H1 (cell line): ENCODE measurements at regions not wholly inside any gene's neighbourhood (a gene's known extent, or its start where the extent isn't known, plus 50 kb on each side); places are given as distances from the start of the nearest gene placed in this dataset.

ENCODE experiments used
- CTCF ChIA-PET: fragments of 300-600 bp; sonication (Branson Sonifier 250); formaldehyde crosslinking; loops from one replicate; lab custom pipeline; 2021; ENCODE audit not compliant: partially characterized antibody; lab: Charles Lee
- POLR2A ChIA-PET: fragments of 300-600 bp; sonication (Branson Sonifier 250); formaldehyde crosslinking; loops from one replicate; lab custom pipeline; 2021; ENCODE audit warnings: inconsistent platforms; ENCODE audit not compliant: partially characterized antibody; lab: Charles Lee
- DNase-seq, 2 experiments: peaks; one replicate each; pipeline versions ENCODE4 v3.0.0 to v3.0.0-alpha.2; 2010 to 2022; ENCODE audit warnings: low spot score in 2 of 2, low read depth in 1 of 2, mixed read lengths in 1 of 2
- FAIRE-seq: peaks from 2 replicates; lab custom pipeline; 2011; peaks lifted over from hg19 to GRCh38; lab: Jason Lieb, UNC
- H2AFZ ChIP-seq: 2 replicates; pipeline ENCODE4 v1.8.1; 2012; ENCODE audit warnings: low read length, inconsistent platforms
- H2AK5ac ChIP-seq: 2 replicates; pipeline ENCODE4 v1.6.1; 2013; ENCODE audit warnings: low read depth, low read length
- H2BK120ac ChIP-seq: replicated peaks from 2 replicates; pipeline ENCODE3; 2013; ENCODE audit warnings: low read depth, low read length, inconsistent platforms
- H2BK12ac ChIP-seq: 2 replicates; pipeline ENCODE4 v1.6.1; 2013; ENCODE audit warnings: low read depth, low read length
- H2BK15ac ChIP-seq: 2 replicates; pipeline ENCODE4 v1.6.1; 2013; ENCODE audit warnings: low read length
- H2BK20ac ChIP-seq: 2 replicates; pipeline ENCODE4 v1.6.1; 2013; ENCODE audit warnings: low read length
- H2BK5ac ChIP-seq: 2 replicates; pipeline ENCODE4 v1.6.1; 2013; ENCODE audit warnings: low read depth, low read length
- H3K14ac ChIP-seq: 2 replicates; pipeline ENCODE4 v1.6.1; 2013; ENCODE audit warnings: inconsistent platforms; ENCODE audit not compliant: insufficient read length
- H3K18ac ChIP-seq: 2 replicates; pipeline ENCODE4 v1.6.1; 2013; ENCODE audit warnings: low read length; ENCODE audit errors: extremely low read depth
- H3K23ac ChIP-seq: 2 replicates; pipeline ENCODE4 v1.6.1; 2013; ENCODE audit warnings: inconsistent platforms; ENCODE audit not compliant: insufficient read length
- H3K23me2 ChIP-seq: 2 replicates; pipeline ENCODE4 v1.6.1; 2013; ENCODE audit warnings: low read depth, low read length
- H3K27ac ChIP-seq: 2 replicates; pipeline ENCODE4 v1.6.1; 2011; ENCODE audit warnings: low read depth, low read length, inconsistent platforms
- H3K27me3 ChIP-seq, 4 experiments: replicated peaks in 1 of 4; 1 replicate in 1 of 4; 2 replicates in 3 of 4; pipeline versions ENCODE4 v1.6.1 to v1.8.1; 2011 to 2013; ENCODE audit warnings: low read length in 3 of 4, mild to moderate bottlenecking in 3 of 4, inconsistent platforms in 2 of 4, mixed read lengths in 2 of 4, moderate library complexity in 1 of 4; ENCODE audit not compliant: control insufficient read depth in 3 of 4, insufficient read depth in 3 of 4; ENCODE audit errors: extremely low read depth in 1 of 4
- H3K36me3 ChIP-seq, 4 experiments: 2 replicates each; pipeline versions ENCODE4 v1.6.1 to v1.8.1; 2011 to 2013; ENCODE audit warnings: mild to moderate bottlenecking in 4 of 4, low read length in 3 of 4, moderate library complexity in 2 of 4, control low read depth in 1 of 4, inconsistent platforms in 1 of 4; ENCODE audit not compliant: insufficient read depth in 4 of 4, control insufficient read depth in 2 of 4
- H3K4ac ChIP-seq: replicated peaks from 2 replicates; pipeline ENCODE3; 2013; ENCODE audit warnings: low read length, low read depth, mixed read lengths, inconsistent platforms; ENCODE audit not compliant: insufficient read length
- H3K4me1 ChIP-seq, 4 experiments: replicated peaks in 1 of 4; 1 replicate in 1 of 4; 2 replicates in 3 of 4; pipeline versions ENCODE4 v1.6.1 to v1.8.1; 2011 to 2013; ENCODE audit warnings: low read length in 3 of 4, inconsistent platforms in 2 of 4, mixed read lengths in 1 of 4; ENCODE audit not compliant: insufficient read depth in 4 of 4, control insufficient read depth in 3 of 4
- H3K4me2 ChIP-seq, 2 experiments: 2 replicates each; pipeline versions ENCODE4 v1.6.1 to v1.8.1; 2011 to 2013; ENCODE audit warnings: low read depth in 2 of 2, low read length in 2 of 2, control low read depth in 1 of 2, inconsistent platforms in 1 of 2, mild to moderate bottlenecking in 1 of 2; ENCODE audit not compliant: insufficient read depth in 1 of 2
- H3K4me3 ChIP-seq, 4 experiments: fragments of 200-600, 300-600 bp in 1 of 4; sonication (generic), shearing (Covaris generic), sonication (Bioruptor Twin) in 1 of 4; 2 replicates each; pipeline versions ENCODE4 v1.5.1 to v1.8.1; 2011 to 2016; ENCODE audit warnings: low read length in 4 of 4, low read depth in 3 of 4, control low read depth in 2 of 4, inconsistent platforms in 2 of 4, mild to moderate bottlenecking in 2 of 4, mixed read lengths in 1 of 4, moderate library complexity in 1 of 4; ENCODE audit not compliant: insufficient read depth in 2 of 4; ENCODE audit errors: extremely low read depth in 1 of 4
- H3K56ac ChIP-seq: replicated peaks from 2 replicates; pipeline ENCODE3; 2013; ENCODE audit warnings: low read depth, mild to moderate bottlenecking, mixed read lengths, low read length, inconsistent platforms; ENCODE audit not compliant: insufficient read length
- H3K79me1 ChIP-seq: 2 replicates; pipeline ENCODE4 v1.6.1; 2013; ENCODE audit warnings: low read depth, low read length, control low read depth
- H3K79me2 ChIP-seq, 2 experiments: 2 replicates each; pipeline versions ENCODE4 v1.6.1 to v1.8.1; 2012 to 2013; ENCODE audit warnings: low read length in 2 of 2, mild to moderate bottlenecking in 2 of 2, inconsistent platforms in 1 of 2; ENCODE audit not compliant: insufficient read depth in 2 of 2, control insufficient read depth in 1 of 2
- H3K9ac ChIP-seq, 4 experiments: replicated peaks in 1 of 4; 1 replicate in 1 of 4; 2 replicates in 3 of 4; pipeline versions ENCODE4 v1.6.1 to v1.8.1; 2011 to 2013; ENCODE audit warnings: low read depth in 3 of 4, low read length in 3 of 4, control low read depth in 2 of 4, mild to moderate bottlenecking in 2 of 4, moderate library complexity in 2 of 4, inconsistent platforms in 1 of 4; ENCODE audit errors: extremely low read depth in 1 of 4
- H3K9me3 ChIP-seq, 2 experiments: 2 replicates each; pipeline versions ENCODE4 v1.6.1 to v1.8.1; 2012 to 2013; ENCODE audit warnings: mild to moderate bottlenecking in 2 of 2, moderate library complexity in 2 of 2, control low read depth in 1 of 2, inconsistent platforms in 1 of 2, low read depth in 1 of 2, low read length in 1 of 2, mixed read lengths in 1 of 2; ENCODE audit not compliant: insufficient read depth in 2 of 2
- H4K20me1 ChIP-seq, 2 experiments: replicated peaks in 1 of 2; 2 replicates each; pipeline versions ENCODE3 to v1.8.1; 2011 to 2013; ENCODE audit warnings: inconsistent platforms in 2 of 2, low read length in 2 of 2, mild to moderate bottlenecking in 1 of 2; ENCODE audit not compliant: insufficient read depth in 2 of 2, control insufficient read depth in 1 of 2
- H4K5ac ChIP-seq: 2 replicates; pipeline ENCODE4 v1.6.1; 2013; ENCODE audit warnings: low read length, low read depth, mixed read lengths, inconsistent platforms; ENCODE audit not compliant: insufficient read length
- H4K8ac ChIP-seq: 2 replicates; pipeline ENCODE4 v1.8.0; 2013; ENCODE audit warnings: mild to moderate bottlenecking, moderate library complexity, low read length, inconsistent platforms; ENCODE audit not compliant: insufficient read depth; ENCODE audit errors: extremely low read depth
- H4K91ac ChIP-seq: replicated peaks from 2 replicates; pipeline ENCODE3; 2013; ENCODE audit warnings: low read length, mixed read lengths, inconsistent platforms; ENCODE audit not compliant: insufficient read length
- ATF2 ChIP-seq: IDR thresholded peaks from 2 replicates; pipeline ENCODE4 v1.6.1; 2012; ENCODE audit warnings: low read length, inconsistent platforms
- CHD1 ChIP-seq: IDR thresholded peaks from 2 replicates; pipeline ENCODE4 v1.6.1; 2012; ENCODE audit warnings: low read depth, low read length, improper control_type of control experiment
- CHD2 ChIP-seq: IDR thresholded peaks from 2 replicates; pipeline ENCODE4 v1.6.1; 2012; ENCODE audit warnings: low read length, improper control_type of control experiment
- GABPA ChIP-seq: IDR thresholded peaks from 2 replicates; pipeline ENCODE4 v1.6.1; 2011; ENCODE audit warnings: mild to moderate bottlenecking, low read length, moderate library complexity, borderline replicate concordance; ENCODE audit not compliant: insufficient read depth
- HDAC6 ChIP-seq: IDR thresholded peaks from one replicate; pipeline ENCODE4 v1.7.1; 2012; ENCODE audit warnings: low read depth, mild to moderate bottlenecking, inconsistent platforms, low read length, moderate library complexity
- JUND ChIP-seq: IDR thresholded peaks from 2 replicates; pipeline ENCODE4 v1.6.1; 2011; ENCODE audit warnings: mild to moderate bottlenecking, improper control_type of control experiment, low read length
- KDM1A ChIP-seq: fragments of 200-600, 300-600 bp; sonication (generic); IDR thresholded peaks from 2 replicates; pipeline ENCODE4 v1.7.1; 2016; ENCODE audit warnings: mild to moderate bottlenecking, low read length, borderline replicate concordance
- POU5F1 ChIP-seq: IDR thresholded peaks from 2 replicates; pipeline ENCODE4 v1.6.1; 2011; ENCODE audit warnings: low read depth, mild to moderate bottlenecking, low read length, moderate library complexity
- RAD21 ChIP-seq, 2 experiments: IDR thresholded peaks in 1 of 2; conservative IDR thresholded peaks in 1 of 2; 2 replicates each; pipeline ENCODE4 v1.6.1; 2011; ENCODE audit warnings: low read depth in 2 of 2, low read length in 2 of 2, improper control_type of control experiment in 1 of 2, inconsistent platforms in 1 of 2, mild to moderate bottlenecking in 1 of 2, moderate library complexity in 1 of 2
- RNF2 ChIP-seq: fragments of 200-900, 300-1000 bp; sonication (generic); IDR thresholded peaks from 2 replicates; pipeline ENCODE4 v1.7.1; 2016; ENCODE audit warnings: borderline replicate concordance, low read depth, mild to moderate bottlenecking, antibody characterized with exemption, low read length; ENCODE audit not compliant: poor library complexity, severe bottlenecking; ENCODE audit errors: missing control alignments
- SUZ12 ChIP-seq: fragments of 200-600 bp; sonication (generic); IDR thresholded peaks from 2 replicates; pipeline ENCODE4 v1.6.1; 2012; ENCODE audit warnings: mild to moderate bottlenecking, inconsistent platforms, low read length, moderate library complexity, mixed read lengths
- WGBS, 2 experiments: shearing (Covaris generic) in 1 of 2; methylation state at CpG; one replicate each; pipeline versions ENCODE4 v1.1.6 to v1.1.7; 2013 to 2015; ENCODE audit warnings: low lambda C conversion rate in 2 of 2, mixed read lengths in 2 of 2, inconsistent platforms in 1 of 2, low coverage in 1 of 2, missing lambda C conversion rate in 1 of 2; ENCODE audit not compliant: insufficient replicate concordance in 2 of 2, insufficient coverage in 1 of 2, insufficient read length in 1 of 2; ENCODE audit errors: extremely low coverage in 1 of 2, missing lambda C conversion rate in 1 of 2; 5-methylcytosine and 5-hydroxymethylcytosine counted together

GRCh38 chr13:71021825-71022422, 845.1 kb downstream of the DACH1 start:
- H2BK20ac ChIP-seq = no peak overlapping the region
- H3K79me1 ChIP-seq = no peaks in the 10 kb centered on the region
- DNase-seq (no peak), FAIRE-seq (no peak)
- no peak overlapping the region for H2BK120ac ChIP-seq
- no peak overlapping the region for H3K4me3 ChIP-seq
- H4K8ac ChIP-seq = no peak overlapping the region
- H3K9me3 ChIP-seq = 0 out of 4 replicates have a peak, but pooled peaks cover 0 to 4% of the 10 kb centered on the region in 2 experiments
- no peak overlapping the region for H3K56ac ChIP-seq
- no peak overlapping the region for H4K5ac ChIP-seq
- H3K23ac ChIP-seq = no peak overlapping the region
- no peaks in the 10 kb centered on the region for H3K79me2 ChIP-seq
- 94% methylated on average over 10 of the region's 10 CpGs; no CpG with 5 or more reads in 1 of the 2 experiments for WGBS, 2 experiments
- 0 out of 7 replicates have a peak, but pooled peaks cover 0 to 2% (median 0%) of the 10 kb centered on the region in 4 experiments for H3K27me3 ChIP-seq
- H3K9ac ChIP-seq = no peak overlapping the region
- no peak overlapping the region for H3K18ac ChIP-seq
- no peak overlapping the region for H3K14ac ChIP-seq
- no peaks in the 10 kb centered on the region for H3K4me1 ChIP-seq
- CTCF ChIA-PET = interaction anchor here (1.6 kb wide), 1 partner anchor 57 kb away, joined by 4 read pairs; no protein-coding TSS in a partner anchor
- H2BK15ac ChIP-seq = no peak overlapping the region
- POLR2A ChIA-PET = no interaction called here
- no peak overlapping the region for H3K4ac ChIP-seq
- H4K91ac ChIP-seq = no peak overlapping the region
- no peak overlapping the region for H3K4me2 ChIP-seq
- no peak overlapping the region for H2BK12ac ChIP-seq
- H3K36me3 ChIP-seq = no peaks in the 10 kb centered on the region
- no peak overlapping the region for H3K27ac ChIP-seq
- no peak overlapping the region for H2BK5ac ChIP-seq
- H2AFZ ChIP-seq = 0 out of 2 replicates have a peak overlapping the region, but pooled peaks have one; percentile 2
- no peaks in the 10 kb centered on the region for H4K20me1 ChIP-seq
- no peak overlapping the region for H2AK5ac ChIP-seq
- no peaks in the 10 kb centered on the region for H3K23me2 ChIP-seq
- TF ChIP-seq KDM1A = no peak
- TF ChIP-seq SUZ12 = no peak
- no peak for TF ChIP-seq ATF2
- TF ChIP-seq RNF2 = no peak
- no peak for TF ChIP-seq HDAC6
- no peak for TF ChIP-seq CHD1
- no peak for TF ChIP-seq GABPA
- TF ChIP-seq JUND = no peak
- TF ChIP-seq CHD2 = no peak
- no peak for TF ChIP-seq RAD21 (IDR thresholded peaks at IDR 0.05 in 1 of 2, conservative IDR thresholded peaks at IDR 0.05 in 1 of 2; ENCODE audit: low read depth in 2 of 2, low read length in 2 of 2)
- TF ChIP-seq POU5F1 = no peak
